Parathyroid adenoma (tissue), 2 donors: ENCODE measurements at regions not wholly inside any gene's neighbourhood (a gene's known extent, or its start where the extent isn't known, plus 50 kb on each side); places are given as distances from the start of the nearest gene placed in this dataset.

Experiments used
- H2AFZ ChIP-seq: fragments of 300-600 bp; sonication (generic); one replicate; pipeline ENCODE4 v1.7.0; 2017; ENCODE audit warnings: antibody characterized with exemption, mild to moderate bottlenecking
- H3K27ac ChIP-seq: fragments of 300-600 bp; sonication (generic); one replicate; pipeline ENCODE4 v1.7.0; 2017
- H3K27me3 ChIP-seq: fragments of 300-600 bp; sonication (generic); one replicate; pipeline ENCODE4 v1.7.0; 2017; ENCODE audit warnings: low read length; ENCODE audit not compliant: control insufficient read depth, insufficient read depth
- H3K36me3 ChIP-seq: fragments of 300-600 bp; sonication (generic); one replicate; pipeline ENCODE4 v1.7.0; 2017; ENCODE audit warnings: low read length; ENCODE audit not compliant: control insufficient read depth, insufficient read depth
- H3K4me1 ChIP-seq: fragments of 300-600 bp; sonication (generic); one replicate; pipeline ENCODE4 v1.7.0; 2017; ENCODE audit warnings: control low read depth
- H3K4me2 ChIP-seq: fragments of 300-600 bp; sonication (generic); one replicate; pipeline ENCODE4 v1.7.0; 2017; ENCODE audit warnings: low read length
- H3K4me3 ChIP-seq: fragments of 300-600 bp; sonication (generic); one replicate; pipeline ENCODE4 v1.7.0; 2017; ENCODE audit warnings: low read depth, low read length
- H3K79me2 ChIP-seq: fragments of 300-600 bp; sonication (generic); one replicate; pipeline ENCODE4 v1.7.0; 2017; ENCODE audit warnings: control low read depth
- H3K9ac ChIP-seq: fragments of 300-600 bp; sonication (generic); one replicate; pipeline ENCODE4 v1.7.0; 2017; ENCODE audit warnings: mild to moderate bottlenecking
- H3K9me3 ChIP-seq: fragments of 300-600 bp; sonication (generic); one replicate; pipeline ENCODE4 v1.7.0; 2017; ENCODE audit warnings: low read length; ENCODE audit not compliant: control insufficient read depth
- CTCF ChIP-seq: fragments of 300-600 bp; sonication (generic); IDR thresholded peaks from one replicate; pipeline ENCODE4 v1.7.0; 2017; ENCODE audit warnings: antibody characterized with exemption, mild to moderate bottlenecking
- donor health status: primary hyperparathyroidism.

- TF ChIP-seq CTCF: no peak
- H3K9me3 ChIP-seq: no peaks in the 10 kb centered on the region
- no peak overlapping the region for H3K9ac ChIP-seq
- H3K4me2 ChIP-seq: no peak overlapping the region
- H3K79me2 ChIP-seq: no peaks in the 10 kb centered on the region
- no peaks in the 10 kb centered on the region for H3K4me1 ChIP-seq
- H3K27me3 ChIP-seq: no peaks in the 10 kb centered on the region
- H3K27ac ChIP-seq: no peak overlapping the region
- no peak overlapping the region for H2AFZ ChIP-seq
- H3K36me3 ChIP-seq: no peaks in the 10 kb centered on the region
- H3K4me3 ChIP-seq: no peak overlapping the region
These were observed 54.9 kb upstream of the TNRC6B start for GRCh38 chr22:40122792-40123191.

GRCh38 chr22:40123387-40123786 is 54.3 kb upstream of the TNRC6B start:
- Histone ChIP-seq H3K36me3 (no peaks in the 10 kb centered on the region), H2AFZ (no peak overlapping the region), H3K27me3 (no peaks in the 10 kb centered on the region), H3K79me2 (no peaks in the 10 kb centered on the region), H3K4me1 (no peaks in the 10 kb centered on the region), H3K4me2 (no peak overlapping the region), H3K27ac (no peak overlapping the region), H3K9me3 (no peaks in the 10 kb centered on the region), H3K9ac (no peak overlapping the region), H3K4me3 (no peak overlapping the region)
- no peak for TF ChIP-seq CTCF
